GM21526 (cell line): ENCODE measurements at regions not wholly inside any gene's neighbourhood (a gene's known extent, or its start where the extent isn't known, plus 50 kb on each side); places are given as distances from the start of the nearest gene placed in this dataset.

Source experiments
- ATAC-seq: cut with Tn5 transposase; IDR thresholded peaks from one replicate; pipeline ENCODE4 v1.9.1; 2021; ENCODE audit warnings: moderate library complexity; ENCODE audit not compliant: unreplicated experiment, low FRiP score

DNA sequence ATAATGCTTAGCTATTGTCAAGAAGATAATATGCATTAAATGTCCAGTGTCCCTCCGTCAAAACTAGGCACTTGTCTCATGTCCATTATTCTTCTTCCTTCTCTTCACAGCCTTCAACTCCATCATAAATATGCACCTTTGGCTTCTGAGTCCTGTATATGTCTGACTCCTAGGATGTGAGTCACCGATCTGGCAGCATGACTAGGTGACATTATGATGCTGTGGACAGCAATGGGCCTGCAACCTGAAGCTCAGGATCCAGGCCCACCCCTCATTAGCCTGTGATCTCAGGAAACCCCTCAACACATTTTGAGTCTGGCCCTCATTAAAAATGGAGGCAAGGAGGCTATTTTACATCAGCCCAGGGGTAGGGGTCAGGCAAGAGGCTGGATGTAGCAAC, 362.5 kb upstream of the ZMIZ1 start:
- ATAC-seq, result no peak

DNA sequence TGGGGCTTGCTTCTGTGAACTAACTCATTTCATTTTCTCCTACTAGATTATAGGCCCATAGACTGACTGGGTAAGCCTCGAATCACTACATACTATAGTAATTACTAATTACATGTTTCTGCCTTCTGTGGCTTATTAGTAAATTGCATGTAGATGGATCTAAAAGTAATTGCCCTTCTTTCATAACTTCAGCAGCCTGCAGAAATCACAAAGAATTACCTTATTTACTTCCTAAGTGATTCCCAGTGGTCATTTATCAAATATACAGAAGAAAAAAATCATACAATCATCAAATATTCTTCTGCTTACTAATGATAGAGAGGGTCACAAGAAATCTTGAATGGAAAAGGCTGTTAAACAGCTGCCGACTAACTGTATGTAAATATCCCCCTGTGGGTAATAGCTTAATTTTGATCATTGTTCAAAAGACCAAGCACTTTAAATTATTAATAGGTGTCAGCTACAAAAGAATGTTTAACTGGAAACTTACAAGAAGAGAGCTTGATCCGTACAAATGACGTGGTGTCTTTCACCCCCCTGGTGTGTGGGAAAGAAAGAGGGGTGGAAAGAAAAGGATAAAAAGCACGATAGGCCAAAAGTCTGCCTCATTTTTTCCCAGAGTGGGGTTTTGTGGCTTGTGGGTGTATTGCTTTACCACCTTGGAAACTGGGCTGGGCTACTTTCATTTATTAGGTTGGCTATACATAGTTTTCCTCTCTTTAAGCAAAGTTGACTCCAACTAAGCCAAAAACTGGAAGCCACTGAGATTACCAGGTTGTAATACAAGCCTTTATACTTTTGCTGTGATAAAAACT, 361.8 kb upstream of the ZMIZ1 start:
- no peak for ATAC-seq

DNA sequence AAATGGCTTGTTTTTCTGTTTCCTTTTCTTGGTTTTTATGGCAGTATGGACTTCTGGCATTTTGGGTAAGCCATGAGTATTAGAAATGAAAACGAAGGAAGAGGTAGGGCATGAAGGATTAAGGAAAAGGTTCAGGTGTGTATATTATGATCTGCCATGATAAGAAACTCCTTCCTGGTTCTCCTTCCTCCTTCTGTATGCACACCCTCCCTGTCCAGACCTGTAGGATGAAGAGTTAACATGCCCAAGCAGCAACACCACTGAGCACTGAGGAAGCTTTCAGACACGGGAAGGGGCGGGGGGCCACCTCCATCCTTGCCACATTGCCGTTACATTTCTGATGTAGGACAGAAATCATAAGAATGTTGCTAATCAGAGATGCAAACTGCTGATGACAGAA, 361.0 kb upstream of the ZMIZ1 start:
- no peak for ATAC-seq

DNA sequence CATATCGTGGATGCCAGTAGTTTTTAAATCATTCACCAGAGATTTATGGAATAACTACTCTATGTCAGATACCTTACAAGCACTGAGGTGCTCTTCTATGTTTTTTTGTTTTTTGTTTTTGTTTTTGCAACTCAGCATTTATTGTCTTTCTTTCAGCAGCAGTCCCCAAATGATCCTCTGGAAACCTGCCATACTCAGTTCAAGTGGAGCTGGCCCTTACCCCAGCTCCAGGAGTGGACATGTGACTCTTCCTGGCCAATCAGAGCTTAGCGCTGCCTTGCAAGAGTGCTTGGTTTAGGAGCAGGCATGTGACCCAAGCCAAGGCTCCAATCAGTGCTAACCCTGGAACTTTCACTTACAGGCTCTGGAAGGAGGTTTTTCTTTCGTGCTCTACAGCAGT, 356.6 kb upstream of the ZMIZ1 start:
- no peak for ATAC-seq

DNA sequence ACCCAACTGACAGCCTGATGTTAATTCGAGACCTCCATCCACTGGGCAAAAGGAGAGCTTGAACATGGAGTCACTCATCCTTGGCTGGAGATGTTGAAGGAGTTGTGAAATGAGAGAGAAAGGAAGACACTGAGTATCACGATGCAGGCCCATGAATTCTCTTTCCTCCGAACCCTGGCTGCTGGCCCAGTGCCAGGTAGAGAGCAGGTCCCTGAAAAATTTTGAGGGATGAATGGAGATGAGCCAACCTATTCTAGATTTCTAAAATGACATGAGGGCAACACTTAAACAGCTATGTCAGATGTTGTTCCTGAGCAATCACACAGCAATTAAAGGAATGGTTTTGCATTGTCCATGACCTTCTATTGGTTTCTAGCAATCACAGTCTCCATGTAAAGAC, 355.1 kb upstream of the ZMIZ1 start:
- no peak for ATAC-seq

DNA sequence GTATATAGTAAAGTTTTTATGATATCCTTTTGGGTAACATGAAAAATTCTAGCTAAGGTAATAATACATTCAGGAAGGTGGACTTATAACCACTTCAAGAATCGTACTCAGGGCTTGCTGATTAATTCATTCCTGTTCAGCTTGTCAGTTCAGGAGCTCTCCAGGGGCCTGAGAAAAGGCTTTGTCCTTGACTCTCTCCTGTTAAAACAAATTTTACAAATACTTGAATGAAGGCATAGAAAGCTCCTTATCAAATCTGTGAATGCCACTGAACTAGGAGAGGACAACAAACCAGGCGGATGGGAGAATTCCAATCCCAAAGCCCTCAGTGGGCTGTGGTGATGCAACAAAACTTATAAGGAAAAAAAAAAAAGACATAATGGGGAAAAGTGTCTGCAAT, 354.5 kb upstream of the ZMIZ1 start:
- ATAC-seq, result no peak

DNA sequence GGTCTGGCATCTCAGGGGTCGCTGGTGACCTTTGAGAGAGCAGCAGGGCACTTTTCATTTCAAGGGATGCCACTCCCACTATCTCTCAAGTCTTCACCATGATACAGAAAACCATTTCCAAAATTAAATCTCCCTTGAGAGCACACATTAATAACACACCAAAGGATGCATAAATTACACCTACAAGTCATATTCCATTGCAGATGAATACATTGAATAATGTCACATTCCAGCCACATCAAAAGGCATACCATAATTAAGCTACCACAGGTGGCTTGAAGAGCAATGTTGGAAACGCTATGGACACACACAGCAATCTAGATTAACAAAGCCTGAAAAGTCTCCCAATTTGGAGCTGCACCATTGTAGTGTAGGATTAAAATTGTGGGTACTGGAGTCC, 353.3 kb upstream of the ZMIZ1 start:
- no peak for ATAC-seq

DNA sequence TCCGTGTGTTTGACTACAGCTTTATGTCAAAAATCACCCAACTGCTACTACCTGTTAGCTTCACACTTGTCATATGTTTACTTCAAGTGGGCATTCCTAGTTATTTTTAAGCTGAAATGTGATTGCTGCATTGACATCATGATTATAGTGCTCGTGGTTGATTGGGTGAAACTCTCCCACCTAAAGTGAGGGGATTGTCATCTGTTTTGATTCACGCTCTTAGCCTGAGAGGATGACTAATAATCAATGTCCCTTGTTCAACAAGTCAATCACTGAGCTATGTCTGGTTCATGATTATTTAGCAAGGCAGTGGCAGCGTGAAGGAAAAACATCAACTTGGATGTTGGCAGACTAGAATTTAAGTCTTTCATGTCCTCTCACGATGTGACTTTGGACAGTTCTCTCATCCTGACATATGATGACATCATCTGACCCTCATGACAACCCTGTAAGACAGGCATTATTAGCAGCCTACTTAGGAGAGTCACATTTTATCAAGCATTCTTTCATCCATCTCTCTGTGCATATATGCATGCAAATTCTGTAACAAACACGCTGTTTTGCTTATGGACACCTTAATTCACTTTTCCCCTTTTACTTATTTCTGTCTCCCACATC, 352.6 kb upstream of the ZMIZ1 start:
- no peak for ATAC-seq

DNA sequence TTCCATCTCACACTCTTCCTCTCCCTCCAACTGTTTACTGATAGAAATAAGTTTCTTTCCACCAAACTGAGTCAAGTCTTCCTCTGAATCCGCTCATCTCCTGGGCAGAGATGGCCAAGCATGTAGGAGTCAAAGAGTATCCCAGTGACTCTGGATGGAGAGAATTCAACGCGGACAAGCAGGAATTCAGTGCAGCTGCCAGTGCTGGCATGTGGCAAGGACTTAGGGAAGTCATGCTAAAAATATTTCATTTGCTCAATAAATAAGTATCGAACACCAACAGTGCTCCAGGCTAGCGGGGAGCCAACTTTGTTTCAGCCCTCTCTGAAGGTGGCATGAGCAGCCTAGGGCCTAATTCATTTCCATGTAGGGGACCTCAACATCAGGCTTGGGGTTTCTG, 351.6 kb upstream of the ZMIZ1 start:
- no peak for ATAC-seq

DNA sequence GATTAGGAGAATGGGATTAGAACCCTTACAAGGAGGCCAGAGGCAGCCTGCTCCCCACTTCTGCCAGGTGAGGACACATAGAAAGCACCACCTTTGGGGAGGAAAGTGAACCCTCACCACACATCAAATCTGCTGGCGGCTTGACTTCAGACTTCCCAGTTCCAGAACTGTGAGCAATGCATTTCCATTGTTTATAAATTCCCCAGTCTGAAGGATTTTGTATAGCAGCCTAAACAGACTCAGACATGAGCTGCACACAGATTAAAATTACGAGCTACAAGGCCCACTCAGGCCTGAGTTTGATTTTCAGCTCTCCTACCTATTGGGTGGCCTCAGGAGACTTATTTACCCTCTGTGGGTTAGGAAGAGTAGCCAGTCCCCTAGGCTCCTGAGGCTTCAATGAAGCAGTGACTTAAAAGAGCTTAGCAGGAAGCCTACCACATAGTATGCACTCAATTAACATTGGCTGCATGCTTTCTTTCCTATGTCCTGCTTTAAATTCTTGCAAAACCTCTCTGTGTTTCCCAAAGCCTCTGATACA, 350.7 kb upstream of the ZMIZ1 start:
- ATAC-seq, result no peak

DNA sequence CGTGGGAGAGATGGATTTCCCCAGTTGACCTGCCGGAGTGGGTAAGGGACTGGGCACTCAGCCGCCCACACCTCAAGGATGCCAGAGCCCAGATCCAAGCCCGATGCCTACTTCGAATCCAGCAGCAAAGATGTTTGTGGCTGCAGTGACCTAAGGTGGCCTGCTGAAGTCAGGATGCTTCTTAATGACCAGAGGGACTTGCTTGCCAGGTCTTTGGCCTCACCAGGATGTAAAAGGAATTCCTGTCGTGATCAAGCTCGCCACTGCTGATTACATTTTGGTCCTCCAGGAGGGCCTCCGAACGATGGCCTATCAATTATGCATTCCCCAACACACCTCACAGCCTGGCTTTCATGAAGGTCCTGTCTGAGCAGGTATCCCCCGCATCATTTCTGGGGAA, 349.5 kb upstream of the ZMIZ1 start:
- ATAC-seq, result no peak

DNA sequence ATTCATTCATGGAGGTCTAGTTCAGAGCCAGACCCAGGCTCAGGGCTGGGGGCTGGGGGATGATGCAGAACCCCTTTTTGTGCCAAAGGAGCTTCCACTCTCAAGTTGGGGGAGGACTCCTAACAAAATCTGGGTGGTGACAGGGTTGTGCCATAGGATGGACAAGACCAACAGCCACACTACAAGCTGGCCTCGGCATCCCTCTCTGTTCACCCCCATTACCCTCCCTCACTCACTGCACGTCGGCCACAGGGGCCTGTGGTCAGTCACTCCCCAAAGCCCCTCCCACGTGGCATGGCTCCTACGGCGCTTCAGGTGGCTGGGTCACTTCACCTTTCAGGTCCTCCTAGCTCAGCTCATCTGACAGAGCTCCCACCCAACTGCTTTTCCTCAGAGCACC, 348.7 kb upstream of the ZMIZ1 start:
- no peak for ATAC-seq

DNA sequence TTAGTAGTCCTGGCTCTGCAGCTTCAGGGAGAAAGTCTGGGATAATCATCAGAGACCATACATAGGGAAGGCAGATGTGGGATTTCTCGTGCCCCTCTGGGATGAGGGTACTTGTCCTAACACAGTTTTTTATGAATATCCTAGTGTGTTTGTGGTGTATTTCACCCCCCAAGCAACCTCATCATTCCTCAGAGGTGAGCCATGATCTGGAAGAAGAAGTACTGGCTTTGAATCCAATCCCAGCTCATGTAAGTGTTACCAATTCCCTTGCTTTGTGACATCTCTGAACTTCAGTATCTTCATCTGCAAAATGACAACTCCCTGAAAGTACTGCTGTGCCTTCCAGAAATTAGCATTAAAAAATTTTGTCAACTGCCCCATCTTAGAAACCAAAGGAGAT, 347.5 kb upstream of the ZMIZ1 start:
- ATAC-seq, result no peak

DNA sequence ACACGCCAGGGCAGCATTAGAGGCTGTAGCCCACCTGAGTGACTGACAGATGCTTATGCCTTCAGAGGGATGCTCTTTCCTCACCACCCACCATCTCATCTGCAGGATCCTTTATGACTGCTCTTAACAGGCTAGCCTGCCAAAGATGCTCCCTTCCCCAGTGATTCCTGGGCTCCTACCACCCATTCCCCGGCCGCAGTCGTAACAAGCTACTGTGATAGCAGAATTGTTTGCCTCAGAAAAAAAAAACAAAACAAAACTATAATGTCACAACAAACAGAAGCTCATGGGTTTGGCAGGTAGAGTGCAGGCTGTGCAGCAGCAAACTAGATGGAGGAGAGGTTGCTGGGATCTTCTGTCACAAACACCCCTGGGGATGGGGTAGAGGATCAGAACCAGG, 343.9 kb upstream of the ZMIZ1 start:
- no peak for ATAC-seq

DNA sequence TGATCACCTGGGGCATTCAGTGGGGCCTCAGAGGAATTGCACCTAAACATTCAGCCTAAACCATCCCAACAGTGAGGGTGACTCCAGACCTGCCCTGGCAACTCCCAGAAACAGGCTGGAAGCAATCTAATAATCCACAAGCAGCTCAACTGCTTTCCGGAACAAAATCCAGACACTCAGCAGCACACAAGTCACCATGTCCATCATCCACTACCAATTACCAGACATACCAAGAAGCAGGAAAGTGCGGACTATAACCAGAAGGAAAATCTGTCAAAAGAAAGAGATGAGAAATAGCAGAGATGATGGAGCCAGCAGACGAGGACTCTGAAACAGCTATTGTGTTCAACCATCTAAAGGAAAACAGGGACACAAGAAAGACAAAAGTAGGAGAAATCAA, 342.6 kb upstream of the ZMIZ1 start:
- ATAC-seq, result no peak

DNA sequence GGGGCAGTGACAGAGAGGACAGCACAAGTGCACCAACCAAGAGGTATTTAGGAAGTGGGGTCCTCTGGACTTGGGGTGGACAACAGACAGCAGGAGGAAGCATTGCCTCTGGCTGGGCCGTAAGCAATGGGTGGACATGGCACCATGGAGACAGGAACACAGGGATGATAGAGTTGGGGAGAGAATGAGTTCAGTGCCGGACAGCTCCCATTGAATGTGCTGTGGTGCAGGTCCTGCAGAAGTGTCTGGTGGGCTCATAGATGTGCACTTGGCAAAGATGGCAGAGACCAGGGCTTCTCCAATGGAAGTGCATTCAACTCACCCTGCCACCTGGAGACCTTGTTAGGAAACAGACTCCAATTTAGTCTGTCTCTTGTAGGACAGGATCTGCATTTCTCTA, 341.5 kb upstream of the ZMIZ1 start:
- no peak for ATAC-seq

DNA sequence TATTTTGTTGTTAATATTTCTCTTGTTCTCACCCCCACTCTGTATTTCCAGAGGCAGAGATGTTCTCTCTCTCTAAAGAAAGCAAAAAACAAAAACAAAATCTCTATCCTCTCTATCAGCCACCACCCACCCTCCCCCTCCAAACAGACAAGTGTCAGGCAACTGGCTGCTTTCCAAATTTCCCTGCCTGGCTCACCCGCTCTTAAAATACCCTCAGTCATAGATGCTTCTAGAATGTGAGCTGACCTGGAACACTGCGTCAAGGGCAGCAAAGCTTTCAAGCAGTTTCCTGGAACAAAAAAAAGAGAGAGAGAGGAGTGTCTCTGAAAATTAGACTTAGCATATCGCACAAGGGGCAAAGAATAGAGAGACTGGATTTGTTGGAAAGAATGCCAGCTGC, 341.0 kb upstream of the ZMIZ1 start:
- ATAC-seq, result no peak

DNA sequence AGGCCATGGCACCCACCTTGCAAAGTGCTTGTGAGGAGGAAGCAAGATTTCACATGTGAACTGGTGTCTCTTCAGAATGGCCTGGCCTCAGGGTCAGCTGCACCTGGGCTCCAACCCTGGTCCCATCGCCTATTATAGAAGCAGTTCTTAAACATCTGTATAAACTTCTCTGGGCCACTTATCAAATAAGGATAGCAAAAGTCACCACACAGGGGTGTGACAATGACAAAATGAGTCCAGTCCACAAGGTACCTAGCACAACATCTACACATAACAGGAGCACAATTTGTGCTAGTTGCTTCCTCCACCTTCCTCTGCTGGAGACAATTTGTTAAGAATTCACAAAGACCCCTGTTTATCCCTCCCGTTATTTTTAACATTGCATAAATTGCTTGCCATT, 340.6 kb upstream of the ZMIZ1 start:
- ATAC-seq, result no peak

DNA sequence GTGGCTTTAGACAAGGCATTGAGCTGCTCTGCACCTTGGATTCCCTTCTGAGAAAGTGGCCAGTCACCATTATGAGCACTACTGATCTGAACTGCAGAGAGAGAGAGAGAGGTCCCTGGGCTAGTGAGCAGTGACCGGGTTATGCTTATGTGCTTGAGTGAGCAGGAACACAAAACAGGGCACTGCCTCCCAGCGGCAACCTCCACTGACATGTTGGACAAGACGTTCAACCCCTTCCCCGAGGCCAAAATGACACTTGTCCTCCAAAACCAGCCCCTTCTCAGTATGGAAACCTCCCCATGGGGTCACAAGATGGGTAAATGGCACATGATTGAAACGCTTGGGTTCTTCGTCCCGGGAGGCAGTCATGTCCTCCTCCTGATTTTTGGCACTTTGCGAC, 339.4 kb upstream of the ZMIZ1 start:
- no peak for ATAC-seq

DNA sequence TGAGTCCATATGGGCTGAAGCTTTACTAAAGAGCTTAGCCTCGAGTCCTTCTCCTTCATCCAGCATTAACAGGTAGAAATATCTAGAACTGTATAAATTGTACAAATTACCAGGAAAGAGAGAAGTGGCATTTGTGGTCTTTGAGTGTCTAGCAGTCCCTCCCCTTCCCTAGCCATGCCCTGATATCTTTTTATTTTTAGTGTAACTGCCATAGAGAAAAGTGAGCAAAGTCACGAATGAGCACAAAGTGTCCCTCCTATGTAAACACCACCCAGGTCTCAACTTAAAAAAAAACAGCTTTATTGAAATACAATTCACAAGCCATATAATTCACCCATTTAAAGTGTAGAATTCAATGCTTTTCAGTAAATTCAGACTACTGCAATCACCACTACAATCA, 339.0 kb upstream of the ZMIZ1 start:
- ATAC-seq, result no peak

DNA sequence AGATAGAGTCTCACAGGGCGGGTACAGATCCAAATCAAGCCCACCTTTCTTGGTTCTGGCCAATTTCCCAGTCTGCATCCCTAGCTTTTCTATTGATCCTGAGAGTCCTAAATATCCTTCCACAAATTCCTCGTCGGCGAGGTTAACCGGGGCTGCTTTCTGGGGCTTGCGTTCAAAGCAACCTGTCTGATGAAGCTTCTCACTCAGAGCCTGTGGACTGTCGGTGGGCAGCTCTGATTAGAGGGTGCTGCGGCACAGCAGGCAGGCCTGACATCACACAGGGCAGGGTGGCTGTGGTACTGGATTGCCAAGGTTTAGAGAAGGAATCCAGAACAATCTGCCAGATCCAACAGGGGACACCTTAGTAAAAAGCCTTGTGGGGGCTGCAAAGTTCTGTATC, 338.0 kb upstream of the ZMIZ1 start:
- no peak for ATAC-seq

DNA sequence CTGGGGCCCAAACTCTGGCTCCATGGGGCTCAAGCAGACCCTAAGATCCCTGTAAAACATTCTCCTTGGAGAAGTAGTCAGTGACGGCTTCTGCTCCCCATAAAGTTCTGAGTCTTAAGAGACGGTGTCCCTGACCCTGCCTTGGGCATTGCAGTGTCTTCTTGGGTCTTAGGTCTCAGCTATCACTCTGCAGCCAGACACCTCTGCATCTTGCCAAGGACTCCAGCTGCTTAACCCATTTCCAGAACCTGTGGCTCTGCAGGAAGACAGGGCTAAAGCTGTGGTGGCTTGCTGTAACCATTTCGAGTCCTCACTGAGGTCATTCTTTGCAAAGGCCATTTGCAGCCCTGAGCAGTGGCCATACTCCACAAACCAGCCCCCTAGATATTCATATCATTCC, 337.1 kb upstream of the ZMIZ1 start:
- no peak for ATAC-seq
